NT2/D1 (cell line): ENCODE measurements at regions not wholly inside any gene's neighbourhood (a gene's known extent, or its start where the extent isn't known, plus 50 kb on each side); places are given as distances from the start of the nearest gene placed in this dataset.

ENCODE experiments used
- DNase-seq: peaks from one replicate; pipeline ENCODE4 v3.0.0-alpha.2; 2011; ENCODE audit warnings: low read depth, low spot score
- H3K27me3 ChIP-seq: 2 replicates; pipeline ENCODE4 v1.6.0; 2011; ENCODE audit warnings: mild to moderate bottlenecking; ENCODE audit not compliant: insufficient read length, insufficient read depth
- H3K36me3 ChIP-seq: 2 replicates; pipeline ENCODE4 v1.6.1; 2011; ENCODE audit warnings: mild to moderate bottlenecking, low read length, mixed read lengths; ENCODE audit not compliant: insufficient read depth, insufficient read length
- H3K4me1 ChIP-seq: 2 replicates; pipeline ENCODE4 v1.5.1; 2011; ENCODE audit not compliant: insufficient read depth, insufficient read length
- H3K4me3 ChIP-seq: 2 replicates; pipeline ENCODE4 v1.5.1; 2011; ENCODE audit warnings: low read depth; ENCODE audit not compliant: insufficient read length
- H3K9ac ChIP-seq: 2 replicates; pipeline ENCODE4 v1.6.0; 2011; ENCODE audit warnings: low read depth; ENCODE audit not compliant: insufficient read length
- H3K9me3 ChIP-seq: 2 replicates; pipeline ENCODE4 v1.5.1; 2011; ENCODE audit warnings: mild to moderate bottlenecking, low read length; ENCODE audit not compliant: insufficient read depth
- SUZ12 ChIP-seq: IDR thresholded peaks from 2 replicates; pipeline ENCODE4 v1.6.1; 2011; ENCODE audit not compliant: insufficient read length, insufficient read depth; ENCODE audit errors: extremely low read depth
- YY1 ChIP-seq: IDR thresholded peaks from 2 replicates; pipeline ENCODE4 v1.6.1; 2011; ENCODE audit not compliant: insufficient read length, insufficient read depth
- ZNF274 ChIP-seq: IDR thresholded peaks from 2 replicates; pipeline ENCODE4 v1.6.1; 2011; ENCODE audit warnings: mild to moderate bottlenecking, low read depth, low read length

DNA sequence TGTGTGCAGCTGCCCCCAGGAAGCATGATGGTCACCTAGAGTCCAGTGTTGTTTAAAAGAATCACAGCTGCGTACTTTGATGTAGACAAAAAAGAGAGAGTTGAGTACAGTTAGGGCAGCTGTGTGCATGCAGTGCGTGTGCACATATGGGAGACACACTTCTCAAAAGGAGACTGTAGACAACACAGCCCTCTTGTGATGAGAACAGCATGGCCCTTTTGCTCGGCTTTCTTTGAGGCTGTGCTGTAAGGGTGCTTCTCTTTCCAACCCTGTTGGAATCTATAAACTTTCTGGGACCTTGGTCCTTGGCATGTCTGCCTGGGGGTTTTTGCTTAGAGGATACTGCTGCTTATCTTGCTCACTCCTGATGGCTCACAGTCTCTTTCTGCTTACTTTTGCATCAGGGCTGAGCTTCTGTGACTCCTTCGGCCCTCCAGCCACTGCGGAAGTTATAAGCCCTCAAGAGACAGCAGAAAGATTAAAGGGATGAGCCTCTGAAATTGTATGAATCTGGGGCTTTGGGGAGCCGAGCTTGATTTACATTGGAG is 102.9 kb downstream of the DYRK2 start:
- H3K4me3 ChIP-seq, result no peak overlapping the region
- no peaks in the 10 kb centered on the region for H3K4me1 ChIP-seq
- no peak for DNase-seq
- H3K9me3 ChIP-seq, result no peaks in the 10 kb centered on the region
- H3K9ac ChIP-seq, result no peak overlapping the region
- no peaks in the 10 kb centered on the region for H3K27me3 ChIP-seq
- TF ChIP-seq YY1 (no peak), ZNF274 (no peak), SUZ12 (no peak)
- H3K36me3 ChIP-seq, result no peaks in the 10 kb centered on the region

DNA sequence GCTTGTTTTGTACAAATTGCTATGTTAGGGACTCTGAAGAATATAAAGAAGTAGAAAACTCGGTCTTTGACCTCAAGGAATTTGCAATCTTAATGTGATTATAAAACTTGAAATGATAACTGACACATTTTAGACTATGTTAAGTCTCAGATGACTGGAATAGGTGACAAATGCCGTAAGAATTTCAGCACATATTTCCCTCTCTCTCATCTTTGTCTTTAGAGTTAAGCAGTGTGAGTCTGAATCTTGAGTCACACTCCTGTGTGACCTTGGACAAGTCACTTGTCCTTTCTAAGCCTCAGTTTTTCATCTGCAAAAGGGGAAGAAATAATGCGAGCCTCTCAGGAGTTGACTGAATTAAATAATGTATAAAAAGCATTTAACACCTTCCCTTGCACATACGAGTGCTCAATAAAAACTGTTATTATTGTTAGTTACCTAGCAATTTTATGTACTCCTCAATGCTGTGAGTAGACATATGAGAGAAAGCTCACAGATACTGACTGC is 103.7 kb downstream of the DYRK2 start:
- TF ChIP-seq YY1 (no peak), SUZ12 (no peak), ZNF274 (no peak)
- no peak for DNase-seq
- H3K27me3 ChIP-seq, result no peaks in the 10 kb centered on the region
- H3K9me3 ChIP-seq, result no peaks in the 10 kb centered on the region
- no peaks in the 10 kb centered on the region for H3K36me3 ChIP-seq
- H3K9ac ChIP-seq, result no peak overlapping the region
- no peak overlapping the region for H3K4me3 ChIP-seq
- H3K4me1 ChIP-seq, result no peaks in the 10 kb centered on the region

DNA sequence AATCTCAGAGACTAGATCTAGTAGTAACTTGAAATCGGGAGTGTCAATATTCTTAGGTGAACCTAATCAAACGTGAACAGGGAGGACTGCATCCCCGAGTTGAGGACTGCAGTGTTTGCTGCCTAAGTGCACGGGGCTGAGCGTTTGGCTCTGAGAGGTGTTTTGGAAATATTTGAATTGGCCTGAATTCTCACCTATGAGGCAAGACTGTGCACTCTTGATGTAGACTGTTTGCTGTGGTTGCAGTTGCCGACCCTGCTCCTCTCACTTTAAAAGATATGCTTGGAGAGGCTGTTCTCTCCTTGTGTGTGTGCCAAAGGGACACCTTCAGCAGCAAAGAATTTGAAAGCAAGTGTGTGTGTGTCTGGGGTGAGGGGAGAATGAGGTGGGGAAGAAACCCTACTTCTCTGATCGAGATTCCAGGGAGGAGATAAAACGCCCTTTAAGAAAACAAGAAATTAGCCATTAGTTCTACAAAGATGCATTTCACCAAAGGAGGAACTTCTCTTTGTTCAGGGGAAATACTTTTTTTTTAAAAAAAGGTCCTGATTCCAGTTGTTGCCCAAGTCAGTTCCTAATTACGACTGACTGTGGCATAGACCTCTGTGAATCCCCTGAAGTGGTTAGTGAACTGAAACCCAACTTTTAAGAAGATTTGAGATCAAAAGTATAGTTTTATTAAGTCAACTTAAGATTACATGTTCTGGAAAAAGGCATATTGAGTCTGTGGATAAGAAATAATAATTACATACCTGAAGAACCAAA is 106.6 kb downstream of the DYRK2 start:
- Histone ChIP-seq H3K27me3 (no peaks in the 10 kb centered on the region), H3K4me3 (no peak overlapping the region), H3K36me3 (no peaks in the 10 kb centered on the region), H3K9me3 (peaks cover 6% of the 10 kb centered on the region), H3K9ac (no peak overlapping the region), H3K4me1 (no peaks in the 10 kb centered on the region)
- TF ChIP-seq ZNF274 (no peak), YY1 (no peak), SUZ12 (no peak)
- no peak for DNase-seq

GRCh38 chr12:67757651-67758050 is 109.1 kb downstream of the DYRK2 start:
- Histone ChIP-seq H3K9ac (no peak overlapping the region), H3K9me3 (peaks cover 9% of the 10 kb centered on the region), H3K4me1 (no peaks in the 10 kb centered on the region), H3K4me3 (no peak overlapping the region), H3K27me3 (no peaks in the 10 kb centered on the region), H3K36me3 (no peaks in the 10 kb centered on the region)
- no peak for TF ChIP-seq ZNF274
- TF ChIP-seq SUZ12, result no peak
- no peak for TF ChIP-seq YY1
- DNase-seq, result no peak

DNA sequence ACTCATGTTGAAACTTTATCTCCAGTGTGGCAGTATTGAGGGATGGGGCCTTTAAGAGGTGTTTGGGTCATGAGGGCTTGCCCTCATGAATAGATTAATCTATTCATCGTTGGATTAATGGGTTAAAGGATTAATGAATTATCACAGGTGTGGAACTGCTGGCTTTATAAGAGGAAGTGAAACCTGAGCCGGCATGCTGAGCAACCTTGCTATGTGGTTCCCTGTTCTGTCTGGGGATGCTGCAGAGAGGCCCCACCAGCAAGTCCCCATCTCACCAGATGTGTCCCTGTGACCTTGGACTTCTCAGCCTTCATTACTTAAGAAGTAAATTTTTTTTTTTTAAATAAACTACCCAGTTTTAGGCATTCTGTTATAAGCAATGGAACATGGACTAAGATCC is 109.6 kb downstream of the DYRK2 start:
- no peaks in the 10 kb centered on the region for H3K27me3 ChIP-seq
- H3K36me3 ChIP-seq, result no peaks in the 10 kb centered on the region
- no peak overlapping the region for H3K4me3 ChIP-seq
- no peak for TF ChIP-seq YY1
- TF ChIP-seq ZNF274, result no peak
- TF ChIP-seq SUZ12, result no peak
- DNase-seq, result no peak
- peaks cover 9% of the 10 kb centered on the region for H3K9me3 ChIP-seq
- no peaks in the 10 kb centered on the region for H3K4me1 ChIP-seq
- no peak overlapping the region for H3K9ac ChIP-seq

- Histone ChIP-seq H3K4me3 (no peak overlapping the region), H3K9me3 (peaks cover 9% of the 10 kb centered on the region), H3K4me1 (no peaks in the 10 kb centered on the region), H3K27me3 (no peaks in the 10 kb centered on the region), H3K9ac (no peak overlapping the region), H3K36me3 (no peaks in the 10 kb centered on the region)
- TF ChIP-seq SUZ12 (no peak), ZNF274 (no peak), YY1 (no peak)
- no peak for DNase-seq
These were observed 110.0 kb downstream of the DYRK2 start for GRCh38 chr12:67758521-67758920.

DNA sequence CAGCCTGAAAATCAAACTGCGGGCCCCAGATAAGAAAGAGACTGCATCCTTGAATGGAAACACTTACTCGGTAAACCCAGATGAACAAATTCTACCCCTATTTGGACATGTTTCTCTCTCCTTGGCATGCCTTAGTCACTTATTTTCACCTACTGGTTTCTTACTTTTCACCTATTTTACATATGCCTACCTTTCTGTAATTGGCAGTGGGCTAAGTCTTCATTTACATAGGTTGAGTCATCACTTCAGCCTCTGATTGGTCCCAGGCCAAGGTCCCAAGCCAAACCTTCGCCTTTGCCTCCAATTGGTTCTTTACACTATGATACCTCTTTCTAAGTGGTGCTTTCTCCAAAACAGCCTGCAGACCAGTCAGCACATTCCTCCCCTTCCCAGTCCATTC is 111.3 kb downstream of the DYRK2 start:
- H3K4me3 ChIP-seq, result no peak overlapping the region
- H3K9ac ChIP-seq, result no peak overlapping the region
- H3K4me1 ChIP-seq, result no peaks in the 10 kb centered on the region
- DNase-seq, result no peak
- peaks cover 9% of the 10 kb centered on the region for H3K9me3 ChIP-seq
- H3K36me3 ChIP-seq, result no peaks in the 10 kb centered on the region
- H3K27me3 ChIP-seq, result no peaks in the 10 kb centered on the region
- TF ChIP-seq ZNF274, result no peak
- no peak for TF ChIP-seq YY1
- TF ChIP-seq SUZ12, result no peak
